Right lung (tissue), 2 donors: ENCODE measurements at regions not wholly inside any gene's neighbourhood (a gene's known extent, or its start where the extent isn't known, plus 50 kb on each side); places are given as distances from the start of the nearest gene placed in this dataset.
"Not testable (repeated sequence)": the region's sequence is repeated elsewhere in the genome, so short reads cannot be mapped to it uniquely, and the experiment has no call there.

Experiments used
- DNase-seq, 2 donors: peaks; one replicate each; pipeline ENCODE4 v3.0.0-alpha.2; 2013

GRCh38 chr11:81286959-81287358, 1446.7 kb downstream of the FAM181B start:
- no peak for DNase-seq

GRCh38 chr11:81286550-81286949, 1447.1 kb downstream of the FAM181B start:
- no peak for DNase-seq

GRCh38 chr11:81280228-81280627, 1453.4 kb downstream of the FAM181B start:
- not testable (repeated sequence) for DNase-seq

- DNase-seq = no peak
Observed at GRCh38 chr11:81278991-81279390, 1454.7 kb downstream of the FAM181B start.

- no peak for DNase-seq
Observed at GRCh38 chr11:81270686-81271085, 1463.0 kb downstream of the FAM181B start.

- no peak for DNase-seq
Observed at GRCh38 chr11:81267246-81267645, 1466.4 kb downstream of the FAM181B start.

GRCh38 chr11:81259471-81259870, 1474.2 kb downstream of the FAM181B start:
- peak in 1 of 2 donors; percentile 5 for DNase-seq

- DNase-seq = no peak
Observed at GRCh38 chr11:81255895-81256294, 1477.8 kb downstream of the FAM181B start.

- DNase-seq = no peak
Observed at GRCh38 chr11:81253244-81253643, 1480.4 kb downstream of the FAM181B start.

GRCh38 chr11:81246941-81247340, 1486.7 kb downstream of the FAM181B start:
- DNase-seq = no peak

- DNase-seq = no peak
Observed at GRCh38 chr11:81245791-81246190, 1487.9 kb downstream of the FAM181B start.

GRCh38 chr11:81241672-81242275, 1491.9 kb downstream of the FAM181B start:
- no peak for DNase-seq

- DNase-seq = peak; percentile 49 to 61
Observed at GRCh38 chr11:81237139-81237538, 1496.5 kb downstream of the FAM181B start.

- not testable (repeated sequence) for DNase-seq
Observed at GRCh38 chr11:81227409-81227808, 1506.3 kb downstream of the FAM181B start.

GRCh38 chr11:81224396-81224795, 1509.3 kb downstream of the FAM181B start:
- no peak for DNase-seq

GRCh38 chr11:81222491-81222890, 1511.2 kb downstream of the FAM181B start:
- DNase-seq = no peak

- DNase-seq = no peak
Observed at GRCh38 chr11:81220146-81220895, 1513.3 kb downstream of the FAM181B start.

- DNase-seq = no peak
Observed at GRCh38 chr11:81219661-81220060, 1514.0 kb downstream of the FAM181B start.

GRCh38 chr11:81218440-81218839, 1515.2 kb downstream of the FAM181B start:
- peak in 1 of 2 donors; percentile 10 for DNase-seq

- DNase-seq = no peak
Observed at GRCh38 chr11:81211050-81211449, 1522.6 kb downstream of the FAM181B start.

- DNase-seq = no peak
Observed at GRCh38 chr11:81207421-81208054, 1526.1 kb downstream of the FAM181B start.

GRCh38 chr11:81203876-81204275, 1529.8 kb downstream of the FAM181B start:
- DNase-seq = no peak

- DNase-seq = no peak
Observed at GRCh38 chr11:81197396-81197795, 1536.3 kb downstream of the FAM181B start.
